Thoracic aorta (tissue), 2 donors: ENCODE measurements at regions not wholly inside any gene's neighbourhood (a gene's known extent, or its start where the extent isn't known, plus 50 kb on each side); places are given as distances from the start of the nearest gene placed in this dataset.
A peak's percentile ranks its signal among the peaks of the same experiment; 100 is the strongest.
"Not testable (repeated sequence)": the region's sequence is repeated elsewhere in the genome, so short reads cannot be mapped to it uniquely, and the experiment has no call there.

Source experiments
- ATAC-seq: fragments of 150-250 bp; one replicate; pipeline ENCODE4 v1.8.0; 2017; ENCODE audit warnings: low read depth; ENCODE audit not compliant: insufficient number of reproducible peaks, low FRiP score
- DNase-seq: peaks from one replicate; pipeline ENCODE4 v3.0.0-alpha.2; 2020; ENCODE audit warnings: low spot score
- H3K27ac ChIP-seq, 2 donors: fragments of 200-600 bp; sonication (generic); 1 replicate in 1 of 2; 2 replicates in 1 of 2; pipeline ENCODE4 v1.5.1; 2016; ENCODE audit warnings: mild to moderate bottlenecking in 2 of 2, moderate library complexity in 2 of 2
- H3K27me3 ChIP-seq: fragments of 200-600 bp; sonication (generic); replicated peaks from 2 replicates; pipeline ENCODE4 v1.6.0; 2016; ENCODE audit warnings: mild to moderate bottlenecking; ENCODE audit not compliant: insufficient read depth
- H3K36me3 ChIP-seq: fragments of 200-600 bp; sonication (generic); one replicate; pipeline ENCODE4 v1.5.1; 2016
- H3K4me1 ChIP-seq, 2 donors: fragments of 200-600 bp; sonication (generic); 1 replicate in 1 of 2; 2 replicates in 1 of 2; pipeline versions ENCODE4 v1.5.1 to v1.6.0; 2016; ENCODE audit warnings: low read depth in 2 of 2, mild to moderate bottlenecking in 1 of 2; ENCODE audit not compliant: control insufficient read depth in 1 of 2
- H3K4me3 ChIP-seq: fragments of 200-600 bp; sonication (generic); 2 replicates; pipeline ENCODE4 v1.5.1; 2016; ENCODE audit warnings: mild to moderate bottlenecking
- H3K9me3 ChIP-seq: fragments of 200-600 bp; sonication (generic); 2 replicates; pipeline ENCODE4 v1.5.1; 2016
- TF ChIP-seq, protein P1 (sequence below): fragments of 200-600 bp; sonication (generic); IDR thresholded peaks from one replicate; pipeline ENCODE4 v1.5.1; 2019; ENCODE audit warnings: antibody characterized with exemption

DNA sequence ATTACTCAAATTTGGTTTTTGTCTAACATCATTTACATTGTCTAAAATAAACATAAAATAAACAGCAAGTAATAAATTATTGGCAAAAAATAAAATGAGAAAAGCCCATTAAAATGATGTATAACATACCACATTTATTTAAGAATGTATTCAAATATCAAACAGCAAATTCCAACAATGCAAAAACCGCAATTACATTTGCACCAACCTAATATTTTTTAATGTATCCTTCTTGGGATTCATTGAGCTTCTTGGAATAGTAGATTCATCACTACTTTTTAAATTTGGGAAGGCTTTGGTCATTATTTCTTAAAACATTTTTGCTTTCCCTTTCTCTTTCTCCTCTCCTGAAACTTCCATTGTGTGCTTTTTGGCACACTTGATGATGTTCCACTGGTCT, 400.2 kb downstream of the MAGEE1 start:
- H3K27ac ChIP-seq = no peak overlapping the region
- H3K36me3 ChIP-seq = no peaks in the 10 kb centered on the region
- no peak overlapping the region for H3K4me3 ChIP-seq
- no peaks in the 10 kb centered on the region for H3K27me3 ChIP-seq
- DNase-seq (no peak), ATAC-seq (no peak)
- TF ChIP-seq, protein P1, sequence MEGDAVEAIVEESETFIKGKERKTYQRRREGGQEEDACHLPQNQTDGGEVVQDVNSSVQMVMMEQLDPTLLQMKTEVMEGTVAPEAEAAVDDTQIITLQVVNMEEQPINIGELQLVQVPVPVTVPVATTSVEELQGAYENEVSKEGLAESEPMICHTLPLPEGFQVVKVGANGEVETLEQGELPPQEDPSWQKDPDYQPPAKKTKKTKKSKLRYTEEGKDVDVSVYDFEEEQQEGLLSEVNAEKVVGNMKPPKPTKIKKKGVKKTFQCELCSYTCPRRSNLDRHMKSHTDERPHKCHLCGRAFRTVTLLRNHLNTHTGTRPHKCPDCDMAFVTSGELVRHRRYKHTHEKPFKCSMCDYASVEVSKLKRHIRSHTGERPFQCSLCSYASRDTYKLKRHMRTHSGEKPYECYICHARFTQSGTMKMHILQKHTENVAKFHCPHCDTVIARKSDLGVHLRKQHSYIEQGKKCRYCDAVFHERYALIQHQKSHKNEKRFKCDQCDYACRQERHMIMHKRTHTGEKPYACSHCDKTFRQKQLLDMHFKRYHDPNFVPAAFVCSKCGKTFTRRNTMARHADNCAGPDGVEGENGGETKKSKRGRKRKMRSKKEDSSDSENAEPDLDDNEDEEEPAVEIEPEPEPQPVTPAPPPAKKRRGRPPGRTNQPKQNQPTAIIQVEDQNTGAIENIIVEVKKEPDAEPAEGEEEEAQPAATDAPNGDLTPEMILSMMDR = no peak
- no peaks in the 10 kb centered on the region for H3K4me1 ChIP-seq
- no peaks in the 10 kb centered on the region for H3K9me3 ChIP-seq

GRCh38 chrX:76840902-76841301, 413.4 kb downstream of the MAGEE1 start:
- H3K4me3 ChIP-seq, DNase-seq, H3K27ac ChIP-seq, H3K4me1 ChIP-seq, H3K27me3 ChIP-seq, ATAC-seq, H3K9me3 ChIP-seq, H3K36me3 ChIP-seq: not testable (repeated sequence)

- TF ChIP-seq, protein P1 = no peak
Measured at GRCh38 chrX:76850851-76851250, 423.3 kb downstream of the MAGEE1 start.

GRCh38 chrX:76862509-76862908, 435.0 kb downstream of the MAGEE1 start:
- Histone ChIP-seq H3K27me3 (no peaks in the 10 kb centered on the region), H3K36me3 (no peaks in the 10 kb centered on the region), H3K27ac (no peak overlapping the region), H3K9me3 (no peaks in the 10 kb centered on the region), H3K4me1 (no peaks in the 10 kb centered on the region), H3K4me3 (no peak overlapping the region)
- no peak for ATAC-seq
- TF ChIP-seq, protein P1 = no peak
- no peak for DNase-seq

More at GRCh38 chrX:76850851-76851250, 423.3 kb downstream of the MAGEE1 start:
- Histone ChIP-seq H3K4me3 (no peak overlapping the region), H3K36me3 (no peaks in the 10 kb centered on the region), H3K27me3 (no peaks in the 10 kb centered on the region), H3K9me3 (no peaks in the 10 kb centered on the region), H3K27ac (no peak overlapping the region), H3K4me1 (no peaks in the 10 kb centered on the region)
- no peak for DNase-seq
- ATAC-seq = no peak

- TF ChIP-seq, protein P1 = no peak
- Histone ChIP-seq H3K9me3 (no peaks in the 10 kb centered on the region), H3K27me3 (no peaks in the 10 kb centered on the region), H3K4me1 (no peaks in the 10 kb centered on the region), H3K4me3 (no peak overlapping the region), H3K27ac (no peak overlapping the region), H3K36me3 (no peaks in the 10 kb centered on the region)
- no peak for ATAC-seq
- DNase-seq = no peak
Measured at GRCh38 chrX:76893930-76894329, 466.4 kb downstream of the MAGEE1 start.

DNA sequence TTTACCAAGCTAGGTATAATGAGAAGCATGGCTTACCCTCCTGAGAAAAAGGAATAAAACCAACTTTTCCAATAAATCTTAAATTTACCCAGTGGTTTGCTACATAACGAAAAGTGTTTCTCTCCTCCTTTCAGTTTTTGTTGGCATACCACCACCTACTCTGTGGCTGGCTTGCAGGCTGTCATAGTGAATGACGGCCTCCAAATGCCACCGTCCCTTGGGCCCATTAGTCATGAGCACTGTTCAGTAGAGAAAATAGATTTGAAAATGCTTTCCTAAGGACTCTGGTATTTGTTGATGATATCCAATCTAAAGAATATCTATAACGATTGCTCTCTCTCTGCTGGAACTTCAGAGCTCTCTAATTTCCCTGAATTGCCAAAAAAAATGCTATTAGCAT, 488.3 kb downstream of the MAGEE1 start:
- DNase-seq (peak; percentile 2), ATAC-seq (no peak)
- TF ChIP-seq, protein P1 = no peak
- no peaks in the 10 kb centered on the region for H3K9me3 ChIP-seq
- H3K36me3 ChIP-seq = no peaks in the 10 kb centered on the region
- no peaks in the 10 kb centered on the region for H3K4me1 ChIP-seq
- H3K27ac ChIP-seq = peak overlapping the region in 1 of 2 donors; percentile 34
- H3K4me3 ChIP-seq = no peak overlapping the region
- no peaks in the 10 kb centered on the region for H3K27me3 ChIP-seq
